GM12865 (cell line): ENCODE measurements at regions not wholly inside any gene's neighbourhood (a gene's known extent, or its start where the extent isn't known, plus 50 kb on each side); places are given as distances from the start of the nearest gene placed in this dataset.
"Not testable (repeated sequence)": the region's sequence is repeated elsewhere in the genome, so short reads cannot be mapped to it uniquely, and the experiment has no call there.

ENCODE experiments used
- DNase-seq: peaks from one replicate; pipeline ENCODE4 v3.0.0; 2010; ENCODE audit warnings: low read depth
- H3K4me3 ChIP-seq: 2 replicates; pipeline ENCODE4 v1.5.1; 2011; ENCODE audit warnings: mild to moderate bottlenecking, low read depth, low read length, control low read depth
- TF ChIP-seq, protein P1 (sequence below): IDR thresholded peaks from 2 replicates; pipeline ENCODE4 v1.5.1; 2011; ENCODE audit warnings: low read length, control low read depth, low read depth, inconsistent platforms; ENCODE audit not compliant: insufficient read depth; ENCODE audit errors: missing control alignments

DNA sequence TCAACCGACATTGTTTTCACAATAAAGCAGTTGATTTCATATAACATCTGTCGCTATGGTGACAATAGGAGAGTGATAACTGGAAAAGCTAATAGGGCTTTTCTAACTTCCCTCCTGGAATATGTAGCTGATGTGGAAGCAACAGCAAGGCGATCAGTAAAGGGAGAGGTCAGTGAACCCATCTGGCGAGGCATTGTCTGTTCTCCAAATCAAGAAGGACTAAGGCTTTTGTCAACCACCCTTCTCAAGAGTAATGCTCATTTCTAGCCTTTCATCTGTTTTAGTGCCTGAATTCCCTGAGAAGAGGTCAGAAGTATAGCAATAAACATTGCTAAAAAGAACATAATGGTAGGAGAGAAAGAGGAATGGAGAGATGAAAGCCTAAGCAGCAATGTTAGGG lies 201.3 kb downstream of the AKAP7 start:
- no peak overlapping the region for H3K4me3 ChIP-seq
- TF ChIP-seq, protein P1, sequence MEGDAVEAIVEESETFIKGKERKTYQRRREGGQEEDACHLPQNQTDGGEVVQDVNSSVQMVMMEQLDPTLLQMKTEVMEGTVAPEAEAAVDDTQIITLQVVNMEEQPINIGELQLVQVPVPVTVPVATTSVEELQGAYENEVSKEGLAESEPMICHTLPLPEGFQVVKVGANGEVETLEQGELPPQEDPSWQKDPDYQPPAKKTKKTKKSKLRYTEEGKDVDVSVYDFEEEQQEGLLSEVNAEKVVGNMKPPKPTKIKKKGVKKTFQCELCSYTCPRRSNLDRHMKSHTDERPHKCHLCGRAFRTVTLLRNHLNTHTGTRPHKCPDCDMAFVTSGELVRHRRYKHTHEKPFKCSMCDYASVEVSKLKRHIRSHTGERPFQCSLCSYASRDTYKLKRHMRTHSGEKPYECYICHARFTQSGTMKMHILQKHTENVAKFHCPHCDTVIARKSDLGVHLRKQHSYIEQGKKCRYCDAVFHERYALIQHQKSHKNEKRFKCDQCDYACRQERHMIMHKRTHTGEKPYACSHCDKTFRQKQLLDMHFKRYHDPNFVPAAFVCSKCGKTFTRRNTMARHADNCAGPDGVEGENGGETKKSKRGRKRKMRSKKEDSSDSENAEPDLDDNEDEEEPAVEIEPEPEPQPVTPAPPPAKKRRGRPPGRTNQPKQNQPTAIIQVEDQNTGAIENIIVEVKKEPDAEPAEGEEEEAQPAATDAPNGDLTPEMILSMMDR = no peak
- no peak for DNase-seq

- H3K4me3 ChIP-seq, DNase-seq: not testable (repeated sequence)
Measured at GRCh38 chr6:131346896-131347295, 211.6 kb downstream of the AKAP7 start.

GRCh38 chr6:131348572-131348971 lies 213.3 kb downstream of the AKAP7 start:
- TF ChIP-seq, protein P1 = no peak
- no peak overlapping the region for H3K4me3 ChIP-seq
- no peak for DNase-seq

DNA sequence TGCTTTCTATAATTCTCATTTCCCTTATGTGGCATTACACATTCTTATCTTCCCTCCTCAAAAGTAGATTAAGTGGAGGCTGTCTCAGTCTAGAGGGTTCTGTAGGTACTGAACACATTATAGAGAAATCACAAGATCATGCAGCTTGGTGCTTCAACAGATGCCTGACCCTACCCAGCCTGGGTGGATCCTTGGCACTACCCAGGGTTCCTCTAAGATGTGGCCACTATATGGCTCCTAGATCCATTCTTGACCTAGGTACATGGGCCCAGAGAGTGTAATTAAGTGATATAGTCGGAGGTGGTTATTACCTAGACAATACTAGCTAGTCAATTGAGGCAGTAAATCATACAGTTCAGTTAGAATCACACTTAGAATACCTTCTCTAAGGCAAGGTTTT lies 213.9 kb downstream of the AKAP7 start:
- H3K4me3 ChIP-seq = no peak overlapping the region
- TF ChIP-seq, protein P1 = no peak
- no peak for DNase-seq

DNA sequence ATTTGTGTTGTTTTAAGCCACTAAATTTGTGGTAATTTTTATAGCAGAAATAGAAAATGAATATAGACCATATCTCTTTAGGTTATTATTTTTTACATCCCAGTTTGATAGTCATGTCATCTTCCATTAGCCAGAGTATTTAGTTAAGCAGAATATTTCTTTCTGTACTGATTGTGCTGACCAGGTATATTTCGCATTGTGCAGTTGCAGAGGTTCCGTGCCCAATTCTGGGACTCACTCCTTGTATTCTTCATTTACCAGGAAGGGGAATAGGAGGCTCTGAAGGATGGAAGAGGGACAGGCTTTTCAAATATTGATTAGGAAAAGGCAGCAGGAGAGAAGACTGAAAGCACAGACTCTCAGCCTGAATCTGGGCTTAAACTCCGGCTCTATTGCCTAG lies 217.8 kb downstream of the AKAP7 start:
- DNase-seq = no peak
- no peak overlapping the region for H3K4me3 ChIP-seq
- TF ChIP-seq, protein P1 = no peak

DNA sequence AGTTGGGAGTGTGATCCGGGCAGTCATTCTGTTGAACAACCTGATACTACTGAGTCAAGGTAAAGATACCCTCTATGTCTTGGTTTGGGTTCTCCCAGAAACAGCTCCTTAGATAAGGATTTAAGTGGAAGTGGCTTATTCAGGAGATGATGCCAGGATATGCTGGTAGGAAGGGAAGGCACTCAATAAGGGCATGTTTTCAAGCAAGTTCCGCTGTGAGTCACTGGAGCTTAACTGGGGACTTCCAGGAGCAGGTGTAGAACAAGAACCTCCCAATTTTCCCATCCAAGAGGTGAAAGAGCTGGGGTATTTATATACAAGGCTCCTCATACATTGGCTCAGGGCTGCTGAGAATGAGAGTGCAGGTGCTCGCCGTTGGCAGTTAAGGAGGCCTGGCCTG lies 218.6 kb downstream of the AKAP7 start:
- no peak for DNase-seq
- TF ChIP-seq, protein P1 = no peak
- no peak overlapping the region for H3K4me3 ChIP-seq

- TF ChIP-seq, protein P1 = no peak
- no peak for DNase-seq
- H3K4me3 ChIP-seq = no peak overlapping the region
Measured at GRCh38 chr6:131354356-131354755, 218.7 kb upstream of the ARG1 start.
